ENCODE measurements at regions not wholly inside any gene's neighbourhood (a gene's known extent, or its start where the extent isn't known, plus 50 kb on each side); places are given as distances from the start of the nearest gene placed in this dataset.

DNA sequence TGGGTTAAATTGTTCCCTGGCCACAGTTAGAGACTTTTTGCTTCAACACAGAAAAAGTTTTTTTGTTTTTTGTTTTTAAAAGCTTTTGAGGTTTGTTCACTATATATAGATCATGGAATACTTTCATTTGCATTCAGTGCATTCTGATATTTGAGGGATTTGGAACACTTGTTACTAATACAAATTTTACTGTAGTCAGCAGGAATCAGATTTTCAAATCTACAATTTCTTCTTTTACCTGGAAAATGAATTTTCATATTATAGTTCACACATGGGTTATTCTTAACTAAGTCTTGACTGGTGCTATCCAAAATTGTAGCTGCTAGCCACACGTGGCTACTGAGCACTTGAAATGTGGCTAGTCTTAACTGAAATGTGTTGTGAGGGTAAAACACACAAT, 142.0 kb downstream of the RMI1 start:
- TF ChIP-seq CTCF (IDR thresholded peaks at IDR 0.05) (no peak), POLR2A (IDR thresholded peaks at IDR 0.05) (no peak)
